Endodermal cell (in vitro differentiated cells): ENCODE measurements at regions not wholly inside any gene's neighbourhood (a gene's known extent, or its start where the extent isn't known, plus 50 kb on each side); places are given as distances from the start of the nearest gene placed in this dataset.

Experiments used
- DNase-seq: peaks from one replicate; pipeline ENCODE4 v3.0.0-alpha.2; 2017
- H3K27ac ChIP-seq: 2 replicates; pipeline ENCODE4 v1.5.1; 2013; ENCODE audit warnings: mild to moderate bottlenecking, low read depth, low read length, moderate library complexity
- H3K27me3 ChIP-seq: 2 replicates; pipeline ENCODE4 v1.6.1; 2013; ENCODE audit warnings: mild to moderate bottlenecking, low read length, moderate library complexity; ENCODE audit not compliant: insufficient read depth, control insufficient read depth, poor library complexity, severe bottlenecking
- H3K36me3 ChIP-seq: 2 replicates; pipeline ENCODE4 v1.7.0; 2013; ENCODE audit warnings: mild to moderate bottlenecking, low read length, moderate library complexity; ENCODE audit not compliant: control insufficient read depth, insufficient read depth
- H3K4me1 ChIP-seq: one replicate; pipeline ENCODE4 v1.7.0; 2013; ENCODE audit warnings: low read length; ENCODE audit not compliant: control insufficient read depth, insufficient read depth
- H3K4me3 ChIP-seq: 2 replicates; pipeline ENCODE4 v1.5.1; 2013; ENCODE audit warnings: mild to moderate bottlenecking, low read length, moderate library complexity
- H3K9ac ChIP-seq: 2 replicates; pipeline ENCODE4 v1.6.1; 2013; ENCODE audit warnings: mild to moderate bottlenecking, low read length, moderate library complexity; ENCODE audit not compliant: poor library complexity, severe bottlenecking; ENCODE audit errors: extremely low read depth
- H3K9me3 ChIP-seq: 2 replicates; pipeline ENCODE4 v1.6.1; 2013; ENCODE audit warnings: mild to moderate bottlenecking, low read length, moderate library complexity; ENCODE audit not compliant: control insufficient read depth
- H3K27ac Mint-ChIP-seq: 2 replicates; pipeline ENCODE4 v1.8.0; 2020; ENCODE audit warnings: mixed read lengths
- H3K27me3 Mint-ChIP-seq: 2 replicates; pipeline ENCODE4 v1.8.0; 2021; ENCODE audit warnings: mild to moderate bottlenecking, mixed read lengths; ENCODE audit not compliant: insufficient read depth
- H3K36me3 Mint-ChIP-seq: 2 replicates; pipeline ENCODE4 v1.8.0; 2020; ENCODE audit warnings: low read depth, mixed read lengths
- H3K4me1 Mint-ChIP-seq: 2 replicates; pipeline ENCODE4 v1.8.0; 2020; ENCODE audit warnings: mixed read lengths
- H3K4me3 Mint-ChIP-seq: 2 replicates; pipeline ENCODE4 v1.8.0; 2020; ENCODE audit warnings: mild to moderate bottlenecking, moderate library complexity, mixed read lengths
- H3K9me3 Mint-ChIP-seq: 2 replicates; pipeline ENCODE4 v1.8.0; 2020; ENCODE audit warnings: mild to moderate bottlenecking, mixed read lengths
- WGBS, 2 experiments: methylation state at CpG; one replicate each; pipeline versions ENCODE4 v1.1.5 to v1.1.7; 2013; ENCODE audit warnings: missing lambda C conversion rate in 2 of 2, mixed read lengths in 1 of 2; ENCODE audit not compliant: insufficient coverage in 1 of 2, insufficient read length in 1 of 2; 5-methylcytosine and 5-hydroxymethylcytosine counted together
- TF ChIP-seq, protein P1 (sequence below): fragments of 200-600 bp; sonication (generic); conservative IDR thresholded peaks from 2 replicates; pipeline ENCODE4 v1.5.0; 2021; ENCODE audit warnings: antibody characterized with exemption, mild to moderate bottlenecking

- H3K9me3 Mint-ChIP-seq: no peaks in the 10 kb centered on the region
- H3K36me3 Mint-ChIP-seq: no peaks in the 10 kb centered on the region
- no CpG with 5 or more reads among the region's 1 CpG for WGBS, 2 experiments
These were observed 2591.7 kb upstream of the PCDH20 start for GRCh38 chr13:64007339-64007738.

DNA sequence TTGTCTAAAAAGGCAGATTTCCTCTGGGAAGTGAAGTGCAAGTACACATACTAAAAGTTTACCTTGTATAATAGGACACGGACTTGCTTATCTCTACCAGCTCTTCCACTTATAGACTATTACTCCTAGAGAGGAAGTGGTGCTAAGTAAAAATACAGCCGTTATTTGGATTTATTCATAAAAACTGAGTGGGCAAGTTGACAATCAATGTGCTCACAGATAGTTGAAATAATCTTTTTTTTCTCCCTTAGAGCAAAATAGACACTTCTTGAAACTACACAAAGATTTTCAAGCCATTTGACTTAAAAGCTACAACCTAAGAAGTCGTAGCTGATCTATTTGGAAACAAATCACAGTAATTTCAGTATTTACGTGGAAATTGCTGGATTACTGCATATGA is 2584.7 kb upstream of the PCDH20 start:
- Histone ChIP-seq H3K9ac (no peak overlapping the region), H3K27ac (no peak overlapping the region), H3K36me3 (no peaks in the 10 kb centered on the region), H3K9me3 (no peaks in the 10 kb centered on the region), H3K27me3 (no peaks in the 10 kb centered on the region), H3K4me1 (no peaks in the 10 kb centered on the region), H3K4me3 (no peak overlapping the region)
- TF ChIP-seq, protein P1, sequence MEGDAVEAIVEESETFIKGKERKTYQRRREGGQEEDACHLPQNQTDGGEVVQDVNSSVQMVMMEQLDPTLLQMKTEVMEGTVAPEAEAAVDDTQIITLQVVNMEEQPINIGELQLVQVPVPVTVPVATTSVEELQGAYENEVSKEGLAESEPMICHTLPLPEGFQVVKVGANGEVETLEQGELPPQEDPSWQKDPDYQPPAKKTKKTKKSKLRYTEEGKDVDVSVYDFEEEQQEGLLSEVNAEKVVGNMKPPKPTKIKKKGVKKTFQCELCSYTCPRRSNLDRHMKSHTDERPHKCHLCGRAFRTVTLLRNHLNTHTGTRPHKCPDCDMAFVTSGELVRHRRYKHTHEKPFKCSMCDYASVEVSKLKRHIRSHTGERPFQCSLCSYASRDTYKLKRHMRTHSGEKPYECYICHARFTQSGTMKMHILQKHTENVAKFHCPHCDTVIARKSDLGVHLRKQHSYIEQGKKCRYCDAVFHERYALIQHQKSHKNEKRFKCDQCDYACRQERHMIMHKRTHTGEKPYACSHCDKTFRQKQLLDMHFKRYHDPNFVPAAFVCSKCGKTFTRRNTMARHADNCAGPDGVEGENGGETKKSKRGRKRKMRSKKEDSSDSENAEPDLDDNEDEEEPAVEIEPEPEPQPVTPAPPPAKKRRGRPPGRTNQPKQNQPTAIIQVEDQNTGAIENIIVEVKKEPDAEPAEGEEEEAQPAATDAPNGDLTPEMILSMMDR: no peak
- WGBS, 2 experiments: 96 to 100% methylated on average over 2 to 3 of the region's 4 CpGs
- Mint-ChIP-seq H3K9me3 (no peaks in the 10 kb centered on the region), H3K27ac (no peak overlapping the region), H3K4me3 (no peak overlapping the region), H3K27me3 (no peaks in the 10 kb centered on the region), H3K4me1 (no peaks in the 10 kb centered on the region), H3K36me3 (no peaks in the 10 kb centered on the region)
- DNase-seq: no peak

More at GRCh38 chr13:64007339-64007738, 2591.7 kb upstream of the PCDH20 start:
- Mint-ChIP-seq H3K4me1 (no peaks in the 10 kb centered on the region), H3K4me3 (no peak overlapping the region), H3K27me3 (no peaks in the 10 kb centered on the region), H3K27ac (no peak overlapping the region)
- DNase-seq: no peak
- Histone ChIP-seq H3K36me3 (no peaks in the 10 kb centered on the region), H3K9ac (no peak overlapping the region), H3K4me3 (no peak overlapping the region), H3K4me1 (no peaks in the 10 kb centered on the region), H3K27ac (no peak overlapping the region), H3K9me3 (no peaks in the 10 kb centered on the region), H3K27me3 (no peaks in the 10 kb centered on the region)
- TF ChIP-seq, protein P1: no peak

- Histone ChIP-seq H3K9ac (no peak overlapping the region), H3K4me1 (no peaks in the 10 kb centered on the region), H3K9me3 (no peaks in the 10 kb centered on the region), H3K4me3 (no peak overlapping the region), H3K36me3 (no peaks in the 10 kb centered on the region), H3K27ac (no peak overlapping the region), H3K27me3 (no peaks in the 10 kb centered on the region)
- no peak for DNase-seq
- WGBS, 2 experiments: 94% methylated on average over 3 of the region's 3 CpGs; no CpG with 5 or more reads in 1 of the 2 experiments
- TF ChIP-seq, protein P1: no peak
- Mint-ChIP-seq H3K9me3 (no peaks in the 10 kb centered on the region), H3K27ac (no peak overlapping the region), H3K4me1 (no peaks in the 10 kb centered on the region), H3K4me3 (no peak overlapping the region), H3K27me3 (no peaks in the 10 kb centered on the region), H3K36me3 (no peaks in the 10 kb centered on the region)
These were observed 2584.1 kb upstream of the PCDH20 start for GRCh38 chr13:63999614-64000305.
